Pulmonary artery endothelial cell (primary cell): ENCODE measurements at regions not wholly inside any gene's neighbourhood (a gene's known extent, or its start where the extent isn't known, plus 50 kb on each side); places are given as distances from the start of the nearest gene placed in this dataset.
"Not testable (repeated sequence)": the region's sequence is repeated elsewhere in the genome, so short reads cannot be mapped to it uniquely, and the experiment has no call there.

ENCODE experiments used
- DNase-seq: peaks from one replicate; pipeline ENCODE4 v3.0.0-alpha.2; 2011; ENCODE audit warnings: low read depth, low spot score

DNA sequence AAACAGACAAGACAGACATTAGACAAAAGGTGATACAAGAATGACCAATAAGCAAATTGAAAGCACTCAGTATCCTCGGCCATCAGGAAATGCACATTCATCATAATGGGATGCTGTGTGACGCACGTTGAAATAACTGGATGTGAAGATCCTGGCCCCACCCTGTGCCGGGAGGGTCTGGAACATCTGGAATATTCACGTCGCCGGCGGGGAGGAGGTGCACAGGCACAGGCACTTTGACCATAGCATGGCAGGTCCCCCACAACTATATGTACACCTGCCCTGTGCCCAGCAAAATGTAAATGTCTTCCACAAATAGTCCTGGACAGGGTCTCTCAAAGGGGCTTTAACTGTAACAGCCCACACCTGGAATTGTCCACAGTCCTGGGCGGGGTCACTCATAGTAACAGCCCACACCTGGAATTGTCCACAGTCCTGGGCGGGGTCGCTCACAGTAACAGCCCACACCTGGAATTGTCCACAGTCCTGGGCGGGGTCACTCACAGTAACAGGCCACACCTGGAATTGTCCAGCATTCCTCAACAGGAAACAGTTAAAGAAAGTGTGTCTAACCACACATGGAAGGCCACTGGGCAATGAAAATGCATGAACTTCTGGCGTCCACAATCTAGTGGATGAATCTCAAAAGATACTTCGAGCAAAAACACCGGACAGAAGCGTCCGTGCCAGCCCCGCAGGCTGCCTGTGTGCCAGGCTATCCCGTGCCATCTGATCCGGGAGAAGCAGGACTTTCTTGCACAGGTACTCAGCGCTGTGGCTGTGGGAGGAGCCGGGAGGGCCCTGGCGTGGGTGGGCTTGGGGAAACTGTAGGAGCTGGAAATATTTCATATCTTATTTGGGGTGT is 113.4 kb downstream of the RTP5 start:
- DNase-seq = no peak

DNA sequence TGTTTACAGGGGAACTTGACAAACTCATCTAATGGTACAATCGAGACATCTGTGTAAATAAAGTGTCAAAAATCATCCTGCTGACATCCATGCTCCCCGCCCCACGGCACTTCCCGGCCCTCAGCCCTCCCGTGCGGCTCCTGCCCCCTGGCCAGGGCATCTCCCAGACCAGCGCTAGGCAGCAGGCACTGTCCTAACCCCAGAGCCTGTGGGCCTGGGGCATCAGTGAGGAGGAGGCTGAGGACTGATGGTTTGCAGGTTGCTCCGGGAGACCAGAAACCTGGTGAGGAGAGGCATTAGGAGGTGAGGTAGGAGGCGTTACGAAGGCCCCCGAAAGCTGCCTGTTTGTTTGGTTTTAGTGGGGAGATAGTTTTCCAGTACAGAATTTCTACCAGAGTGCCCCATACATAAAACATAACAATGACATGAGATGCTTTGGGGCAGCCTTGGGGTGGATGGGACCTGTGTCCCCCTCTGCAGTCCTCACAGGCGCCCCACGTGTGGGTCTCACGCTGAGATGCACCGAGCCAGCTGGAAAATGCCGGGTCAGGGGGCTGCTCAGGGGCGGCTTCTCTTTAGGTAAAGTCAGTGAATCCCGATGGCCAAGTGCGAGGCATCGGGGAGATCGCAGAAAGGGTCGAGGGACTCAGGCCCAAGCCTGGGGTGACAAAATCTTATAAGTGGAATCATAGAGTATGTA is 114.2 kb downstream of the RTP5 start:
- no peak for DNase-seq

DNA sequence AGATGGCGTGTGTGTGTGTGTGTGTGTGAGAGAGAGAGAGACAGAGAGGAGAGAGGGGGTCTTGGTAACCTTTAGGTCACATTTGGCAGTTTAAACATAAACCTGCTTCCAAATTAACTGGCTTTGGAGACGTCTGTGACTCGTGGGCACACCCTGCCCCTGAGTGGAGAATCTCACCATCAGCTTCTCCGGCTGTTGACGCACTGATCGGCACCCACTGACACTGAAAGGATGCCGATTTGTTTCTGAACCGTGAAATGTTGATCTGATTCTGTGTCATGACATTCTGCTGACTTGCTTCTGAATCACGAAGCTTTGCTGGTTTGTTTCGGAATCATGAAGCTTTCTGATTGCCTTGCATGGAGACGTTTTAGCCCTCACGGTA is 114.7 kb downstream of the RTP5 start:
- DNase-seq = no peak

DNA sequence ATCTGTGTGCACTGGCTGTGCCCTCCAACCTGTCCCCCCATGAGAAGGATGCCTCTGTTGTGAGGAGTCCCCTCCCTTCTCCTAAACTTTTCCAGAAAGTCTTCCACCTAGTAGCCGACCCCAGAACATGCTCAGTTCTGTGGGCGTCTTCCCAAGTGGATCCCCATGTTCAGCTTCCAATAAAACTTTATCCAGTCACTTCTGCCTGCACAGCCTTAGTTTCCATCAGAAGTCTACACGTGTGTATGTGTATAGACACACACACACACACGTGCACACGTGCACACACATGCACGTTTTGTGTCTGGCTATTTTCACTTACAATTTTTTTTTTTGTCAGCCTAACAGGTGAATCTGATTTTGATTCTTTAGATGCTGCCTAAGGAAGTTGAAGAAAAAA is 115.1 kb downstream of the RTP5 start:
- DNase-seq = no peak

DNA sequence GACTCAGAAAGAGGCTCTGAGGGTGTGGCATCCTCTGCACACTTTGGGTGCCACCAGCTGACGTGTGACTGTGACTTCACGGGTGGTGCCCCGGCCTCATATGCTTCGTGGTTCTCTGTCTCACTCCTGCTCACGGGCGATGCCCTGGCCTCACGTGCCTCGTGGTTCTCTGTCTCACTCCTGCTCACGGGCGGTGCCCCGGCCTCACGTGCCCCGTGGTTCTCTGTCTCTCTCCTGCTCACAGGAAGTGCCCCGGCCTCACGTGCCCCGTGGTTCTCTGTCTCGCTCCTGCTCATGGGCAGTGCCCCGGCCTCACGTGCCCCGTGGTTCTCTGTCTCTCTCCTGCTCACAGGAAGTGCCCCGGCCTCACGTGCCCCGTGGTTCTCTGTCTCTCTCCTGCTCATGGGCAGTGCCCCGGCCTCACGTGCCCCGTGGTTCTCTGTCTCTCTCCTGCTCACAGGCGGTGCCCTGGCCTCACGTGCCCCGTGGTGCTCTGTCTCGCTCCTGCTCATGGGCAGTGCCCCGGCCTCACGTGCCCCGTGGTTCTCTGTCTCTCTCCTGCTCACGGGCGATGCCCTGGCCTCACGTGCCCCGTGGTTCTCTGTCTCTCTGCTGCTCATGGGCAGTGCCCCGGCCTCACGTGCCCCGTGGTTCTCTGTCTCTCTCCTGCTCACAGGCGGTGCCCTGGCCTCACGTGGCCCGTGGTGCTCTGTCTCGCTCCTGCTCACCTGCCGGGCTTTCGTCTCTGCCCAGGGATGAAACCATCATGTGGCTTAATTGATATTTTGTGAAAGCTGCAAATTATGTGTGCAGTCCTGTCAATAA is 115.8 kb downstream of the RTP5 start:
- not testable (repeated sequence) for DNase-seq

DNA sequence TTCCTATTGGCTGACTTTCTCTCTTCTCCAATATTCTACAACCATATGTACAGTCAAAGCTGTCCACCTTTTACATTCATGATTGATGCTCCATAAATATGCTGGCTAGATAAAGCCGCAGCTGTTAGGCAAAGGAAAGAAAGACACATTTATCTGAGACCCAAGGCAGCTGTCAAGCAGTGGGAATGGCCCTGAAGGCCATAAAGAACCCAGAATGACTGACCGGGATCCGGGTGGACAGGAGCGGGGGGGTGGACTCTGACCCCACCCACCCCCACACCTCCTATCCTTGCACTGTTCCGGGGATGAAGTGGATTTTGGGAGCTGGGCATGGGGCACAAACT is 116.4 kb downstream of the RTP5 start:
- DNase-seq = no peak

DNA sequence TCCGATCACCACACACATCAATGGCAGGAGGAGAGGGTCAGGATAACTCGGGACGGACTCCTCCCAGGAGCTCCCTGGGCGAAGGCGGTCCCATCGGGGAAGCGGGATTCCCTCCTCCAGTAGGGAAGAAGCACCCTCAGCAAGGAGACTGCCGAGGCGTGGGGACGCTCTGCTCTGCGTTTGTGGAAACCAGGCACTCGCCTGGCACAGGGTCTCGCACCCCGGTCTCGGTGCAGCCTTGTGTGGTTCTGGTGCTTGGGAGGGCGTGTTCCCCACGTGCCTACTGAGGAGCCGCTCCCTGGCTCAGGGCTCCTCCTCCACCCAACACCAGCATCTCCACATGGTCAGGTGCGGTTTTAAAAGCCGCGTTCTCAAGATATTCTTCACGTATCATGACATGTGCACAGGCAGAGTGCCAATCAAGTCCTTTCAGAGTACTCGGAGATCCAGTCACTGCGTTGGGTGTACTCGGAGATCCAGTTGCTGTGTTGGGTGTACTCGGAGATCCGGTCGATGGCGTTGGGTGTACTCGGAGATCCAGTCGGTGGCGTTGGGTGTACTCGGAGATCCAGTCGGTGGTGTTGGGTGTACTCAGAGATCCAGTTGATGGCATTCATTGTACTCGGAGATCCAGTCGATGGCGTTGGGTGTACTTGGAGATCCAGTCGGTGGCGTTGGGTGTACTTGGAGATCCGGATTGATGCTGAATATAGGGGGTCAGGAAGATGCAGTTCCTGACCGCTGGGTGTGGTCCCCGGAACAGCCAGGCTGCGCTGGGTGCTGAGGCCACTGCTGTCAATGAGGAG is 117.5 kb downstream of the RTP5 start:
- no peak for DNase-seq

DNA sequence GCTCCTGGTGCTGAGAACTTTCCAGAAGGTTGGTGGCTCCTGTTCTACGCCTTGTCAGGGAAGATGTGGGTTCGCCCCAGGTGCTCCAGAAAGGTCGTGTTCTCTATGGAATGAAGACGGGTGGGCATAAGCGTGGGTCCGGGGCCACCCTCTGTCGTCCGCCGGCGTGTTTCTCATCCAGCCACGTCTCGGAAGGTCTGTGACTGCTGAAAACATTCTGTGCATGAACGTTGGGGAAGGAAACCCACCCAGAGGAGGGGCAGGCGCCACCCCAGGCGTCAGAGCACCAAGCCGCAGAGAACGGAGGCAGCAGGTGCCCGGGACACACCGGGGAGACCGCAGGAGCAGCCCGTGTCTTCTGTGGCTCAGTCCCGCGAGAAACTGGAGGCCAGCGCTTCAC is 118.2 kb downstream of the RTP5 start:
- DNase-seq = no peak

DNA sequence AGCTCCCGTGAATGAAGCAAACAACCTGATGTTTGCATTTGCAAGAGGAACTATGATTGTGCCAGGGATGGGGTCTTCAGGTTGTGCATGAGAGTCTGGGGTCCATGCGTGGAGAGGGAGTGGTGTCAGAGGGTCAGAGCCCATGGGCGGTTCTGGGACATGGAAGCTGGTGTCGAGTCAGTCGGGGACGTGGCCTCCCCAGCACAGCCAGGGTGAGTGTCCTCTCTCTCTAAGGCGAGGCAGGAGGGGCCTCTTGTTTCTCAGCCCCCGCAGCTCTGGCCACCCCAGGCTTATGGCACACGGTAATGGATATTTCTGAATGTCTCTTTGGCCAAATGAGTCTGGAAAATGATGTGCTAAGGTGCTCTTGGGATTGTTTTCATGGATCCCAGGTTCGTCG is 118.6 kb downstream of the RTP5 start:
- DNase-seq = no peak

DNA sequence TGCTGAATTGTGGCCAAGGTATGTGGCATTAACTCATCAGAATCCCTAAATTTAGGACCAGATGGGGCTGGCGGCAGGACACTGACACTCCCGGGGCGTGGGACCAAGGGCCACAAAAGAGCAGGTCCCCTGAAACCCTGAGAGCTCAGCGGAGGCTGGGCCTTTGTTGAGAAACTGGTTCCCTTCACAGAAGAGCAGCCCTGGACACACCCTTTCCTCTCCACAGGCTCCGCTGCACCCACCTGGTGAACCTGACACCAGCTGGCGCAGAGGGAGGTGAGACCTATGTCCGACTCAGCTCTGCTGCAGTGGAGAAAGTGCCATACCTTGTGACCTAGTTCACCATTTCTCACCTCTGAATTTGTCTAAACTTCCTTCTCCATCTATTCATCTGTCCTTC is 119.5 kb downstream of the RTP5 start:
- DNase-seq = no peak

DNA sequence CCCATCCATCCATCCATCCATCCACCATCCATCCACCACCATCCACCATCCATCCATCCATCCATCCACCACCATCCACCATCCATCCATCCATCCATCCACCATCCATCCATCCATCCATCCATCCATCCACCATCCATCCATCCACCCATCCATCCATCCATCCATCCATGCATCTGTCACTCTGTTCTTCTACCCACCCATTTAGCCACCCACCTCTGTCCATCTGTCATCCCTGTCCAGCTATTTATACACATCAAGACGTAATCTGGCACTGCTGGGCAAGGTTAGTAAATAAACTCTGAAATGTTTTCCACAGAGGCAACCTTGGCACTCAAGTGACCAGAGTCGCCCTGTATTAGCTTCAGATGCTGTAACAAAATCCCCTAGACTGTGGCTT is 120.9 kb downstream of the RTP5 start:
- DNase-seq = no peak

DNA sequence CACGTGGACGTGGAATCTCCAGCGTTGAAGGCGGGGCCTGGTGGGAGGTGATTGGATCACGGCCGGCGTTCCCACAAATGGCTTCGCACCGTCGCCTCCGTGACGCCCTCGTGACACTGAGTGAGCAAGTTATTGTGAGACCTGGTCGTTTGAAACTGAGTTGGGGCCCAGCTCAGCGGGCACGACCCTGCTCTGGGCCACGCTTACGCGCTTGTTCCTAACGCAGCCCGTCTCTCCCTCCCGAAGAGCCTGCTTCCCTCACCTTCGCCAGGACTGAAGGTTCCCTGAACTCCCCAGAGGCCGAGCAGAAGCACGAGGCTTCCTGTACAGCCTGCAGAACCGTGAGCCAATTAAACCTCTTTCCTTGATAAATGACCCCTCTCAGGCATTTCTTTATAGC is 121.8 kb downstream of the RTP5 start:
- DNase-seq = no peak

DNA sequence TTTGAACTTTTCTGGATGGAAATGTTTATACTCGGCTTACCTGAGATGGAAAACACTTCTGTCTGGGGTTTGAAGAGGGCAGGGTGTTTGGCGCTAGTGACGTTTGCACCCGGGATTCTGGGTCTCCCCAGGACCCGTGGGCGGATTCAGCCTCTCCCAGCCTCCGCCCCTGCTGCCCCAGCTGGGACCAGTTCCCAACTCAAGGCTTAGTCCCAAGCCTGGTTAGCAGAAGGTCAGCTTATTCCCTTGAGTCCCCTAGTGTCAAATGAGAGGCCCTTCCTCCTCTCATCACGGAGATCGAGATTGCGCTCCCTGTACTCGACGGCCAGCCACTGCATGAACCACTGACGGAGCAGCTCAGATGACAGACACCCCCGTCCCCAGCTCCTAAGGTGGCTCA is 123.2 kb downstream of the RTP5 start:
- no peak for DNase-seq

DNA sequence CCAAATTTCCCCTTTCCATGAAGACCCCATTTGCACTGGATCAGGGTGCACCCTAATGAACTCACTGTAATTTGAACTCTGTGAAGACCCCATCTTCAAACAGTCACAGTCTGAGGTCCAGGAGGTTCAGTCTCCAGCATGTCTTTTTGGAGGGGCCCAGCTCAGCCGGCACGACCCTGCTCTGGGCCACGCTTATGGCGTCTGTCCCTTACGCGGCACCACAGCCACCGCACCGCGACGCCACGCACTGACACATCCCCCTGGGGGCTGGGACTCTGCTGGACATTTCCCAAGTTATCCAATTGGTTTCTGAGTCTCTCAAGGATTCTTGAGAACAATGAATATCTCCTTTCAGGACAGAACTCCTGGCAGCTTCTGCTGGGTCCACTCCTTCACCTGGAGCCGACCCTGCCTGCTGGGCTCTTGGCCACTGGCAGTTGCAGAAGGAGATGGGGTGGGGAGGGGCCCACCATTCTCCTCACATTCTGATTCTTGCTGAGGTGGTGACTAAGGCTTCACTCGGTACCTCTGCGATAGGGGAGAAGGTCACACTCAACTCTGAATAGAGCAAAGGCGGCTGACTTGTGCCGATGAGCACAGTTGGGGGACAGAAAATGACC is 124.0 kb downstream of the RTP5 start:
- DNase-seq = no peak

DNA sequence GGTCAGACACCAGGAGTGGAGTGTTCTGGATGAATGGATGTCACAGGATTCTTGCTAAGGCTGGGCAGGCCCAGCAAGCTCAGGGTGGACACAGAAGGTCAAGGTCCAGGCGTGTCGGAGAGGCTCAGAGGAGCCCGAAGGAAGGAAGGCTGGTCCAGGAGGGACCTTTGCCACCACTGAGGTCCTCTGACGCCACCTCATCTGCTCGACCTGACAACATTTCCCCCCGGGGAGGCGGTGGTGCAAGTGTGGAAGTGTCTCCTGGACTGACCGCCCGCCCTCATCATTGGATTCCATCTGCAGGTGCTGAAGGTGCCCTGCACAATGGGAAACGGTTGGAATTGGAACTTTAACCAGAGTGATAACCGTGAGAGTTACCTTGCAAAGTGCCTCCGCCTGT is 124.6 kb downstream of the RTP5 start:
- no peak for DNase-seq

DNA sequence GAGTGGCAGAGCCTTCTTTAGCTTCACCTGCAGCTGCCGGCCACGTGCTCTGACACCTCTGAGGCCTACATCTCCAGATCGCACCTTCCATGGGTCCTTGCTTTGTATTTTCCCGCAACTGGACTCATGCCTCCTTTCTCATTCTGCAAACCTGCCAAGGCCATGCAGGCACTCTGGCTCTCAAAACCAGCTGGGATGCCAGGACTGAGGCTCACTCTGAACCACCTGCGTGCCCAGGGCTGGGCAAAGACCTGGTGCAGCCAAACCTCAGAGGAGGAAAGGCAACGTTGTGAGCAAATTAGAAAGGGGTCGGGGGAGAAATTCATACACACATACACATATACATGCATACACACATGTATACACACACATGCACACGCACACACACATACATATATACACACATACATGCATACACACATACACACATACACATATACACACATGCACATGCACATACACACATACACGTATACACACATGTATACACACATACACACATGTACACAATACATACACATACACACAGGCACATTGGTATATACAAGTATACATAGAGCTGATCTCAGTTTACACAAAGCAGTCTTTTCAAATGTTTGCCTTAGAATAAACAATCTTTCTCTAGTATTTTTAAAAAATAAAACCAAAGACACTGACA is 125.2 kb downstream of the RTP5 start:
- DNase-seq = no peak

DNA sequence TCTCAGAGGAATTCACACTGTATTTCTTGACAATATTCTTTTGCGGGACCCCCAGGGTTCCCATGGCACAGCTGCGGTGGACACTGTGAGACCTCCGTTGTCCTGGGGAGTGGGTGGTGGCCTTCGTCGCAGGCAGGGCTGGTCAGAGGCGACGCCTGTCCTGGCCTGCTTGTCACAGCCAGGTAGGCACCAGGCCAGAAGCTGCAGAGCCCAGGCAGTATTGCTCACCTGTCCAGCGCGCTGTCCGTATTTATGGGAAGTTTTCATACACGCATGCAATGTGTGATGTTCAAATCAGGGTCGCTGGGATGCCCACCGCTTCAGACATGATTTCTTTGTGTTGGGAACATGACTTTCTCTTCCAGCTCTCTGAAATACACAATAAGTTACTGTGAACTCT is 126.6 kb downstream of the RTP5 start:
- no peak for DNase-seq

DNA sequence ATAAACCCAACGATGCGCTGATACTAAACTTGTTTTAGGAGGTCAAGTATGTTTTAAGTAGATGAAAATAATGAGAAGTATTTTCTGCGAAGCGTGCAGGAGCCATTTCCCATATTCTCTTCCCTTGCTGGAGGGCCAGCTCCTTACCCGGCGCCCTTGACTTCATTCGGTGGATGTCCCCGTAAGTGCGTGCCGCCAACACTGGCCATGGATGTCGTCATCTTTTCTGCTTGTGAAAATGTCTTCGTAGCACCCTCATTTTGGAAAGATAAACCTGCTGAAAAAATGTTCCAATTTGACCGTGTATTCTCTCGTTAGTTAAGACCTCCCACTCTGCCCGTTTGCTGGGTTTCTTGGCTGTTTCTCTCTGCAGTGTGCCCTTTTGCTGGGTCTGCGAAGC is 127.5 kb downstream of the RTP5 start:
- DNase-seq = no peak

DNA sequence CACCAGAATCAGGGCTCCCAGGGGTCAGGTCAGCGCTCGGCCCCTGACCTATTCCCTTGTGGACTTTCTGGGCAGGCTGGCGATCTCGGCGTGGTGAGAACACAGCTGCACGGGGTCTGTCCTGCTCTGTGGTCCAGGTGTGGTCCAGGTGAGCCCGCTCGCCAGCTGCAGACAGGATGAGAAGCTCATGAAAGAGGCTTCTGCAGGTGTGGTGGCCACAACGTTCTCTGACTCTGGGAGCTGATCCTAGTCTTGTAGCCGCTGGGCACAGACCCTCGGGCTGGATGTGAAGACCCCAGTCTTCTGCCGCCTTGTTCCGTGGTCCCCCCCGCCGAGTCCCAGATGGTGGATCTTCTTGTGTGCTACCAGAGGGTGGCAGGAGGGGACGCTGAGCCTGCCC is 129.7 kb downstream of the RTP5 start:
- DNase-seq = no peak

DNA sequence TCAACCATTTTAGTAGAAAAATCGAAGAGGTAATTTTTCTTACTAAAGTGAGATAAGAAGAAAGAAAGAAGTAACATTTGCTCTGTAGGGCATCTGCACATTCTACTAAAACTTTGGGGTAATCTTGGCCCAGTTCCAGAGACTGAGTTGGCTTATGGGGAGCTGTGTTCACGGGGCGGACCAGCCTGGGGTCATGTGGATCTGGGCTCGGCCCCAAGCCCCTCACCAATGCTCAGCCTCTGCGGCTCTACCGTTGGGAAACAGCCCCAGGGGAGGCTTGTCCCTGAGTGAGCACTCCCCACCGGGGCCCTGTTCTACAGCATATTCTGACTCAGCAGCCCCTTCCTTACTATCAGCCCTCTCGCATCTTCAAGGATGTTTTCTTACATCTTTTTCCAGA is 132.3 kb downstream of the RTP5 start:
- no peak for DNase-seq

DNA sequence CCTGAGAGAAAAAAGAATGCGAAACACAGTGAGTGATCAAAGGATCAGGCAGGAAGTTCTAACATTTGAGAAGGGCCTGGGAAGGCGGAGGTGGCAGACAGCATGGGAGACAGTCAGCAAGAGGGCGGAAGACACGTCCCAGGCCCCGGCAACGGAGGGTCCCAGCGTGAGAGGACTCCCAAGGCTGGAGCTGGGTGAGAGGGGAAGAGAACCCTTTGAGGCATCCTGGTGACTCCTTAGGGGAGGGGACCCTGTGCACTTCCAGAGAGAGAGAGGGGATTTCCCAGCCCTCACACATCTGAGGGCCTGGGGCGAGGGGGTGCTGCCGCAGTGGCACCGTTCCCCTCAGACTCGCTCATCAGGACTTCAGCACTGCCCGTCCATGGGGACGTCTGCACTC is 133.4 kb downstream of the RTP5 start:
- no peak for DNase-seq
